ENCODE measurements at regions not wholly inside any gene's neighbourhood (a gene's known extent, or its start where the extent isn't known, plus 50 kb on each side); places are given as distances from the start of the nearest gene placed in this dataset.

DNA sequence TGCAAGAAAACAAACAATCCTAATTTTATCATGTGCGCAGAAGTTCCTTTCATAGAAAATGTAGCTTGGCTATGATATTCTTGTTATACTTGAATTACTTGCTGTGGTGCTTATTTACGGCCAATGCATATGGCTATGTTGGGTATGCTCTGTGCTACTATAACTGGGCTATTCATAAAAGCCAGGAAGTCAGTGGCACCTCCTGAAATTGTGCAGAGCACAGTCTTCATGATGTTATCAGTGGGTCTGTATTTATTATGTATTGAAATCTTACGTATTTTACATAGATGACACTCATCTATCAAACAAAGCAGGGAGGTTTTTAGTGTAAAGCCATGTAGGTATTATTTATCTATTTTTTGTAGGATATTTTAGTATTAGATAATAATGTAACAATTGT lies 196.5 kb upstream of the NAALADL2 start:
- TF ChIP-seq, protein P1, sequence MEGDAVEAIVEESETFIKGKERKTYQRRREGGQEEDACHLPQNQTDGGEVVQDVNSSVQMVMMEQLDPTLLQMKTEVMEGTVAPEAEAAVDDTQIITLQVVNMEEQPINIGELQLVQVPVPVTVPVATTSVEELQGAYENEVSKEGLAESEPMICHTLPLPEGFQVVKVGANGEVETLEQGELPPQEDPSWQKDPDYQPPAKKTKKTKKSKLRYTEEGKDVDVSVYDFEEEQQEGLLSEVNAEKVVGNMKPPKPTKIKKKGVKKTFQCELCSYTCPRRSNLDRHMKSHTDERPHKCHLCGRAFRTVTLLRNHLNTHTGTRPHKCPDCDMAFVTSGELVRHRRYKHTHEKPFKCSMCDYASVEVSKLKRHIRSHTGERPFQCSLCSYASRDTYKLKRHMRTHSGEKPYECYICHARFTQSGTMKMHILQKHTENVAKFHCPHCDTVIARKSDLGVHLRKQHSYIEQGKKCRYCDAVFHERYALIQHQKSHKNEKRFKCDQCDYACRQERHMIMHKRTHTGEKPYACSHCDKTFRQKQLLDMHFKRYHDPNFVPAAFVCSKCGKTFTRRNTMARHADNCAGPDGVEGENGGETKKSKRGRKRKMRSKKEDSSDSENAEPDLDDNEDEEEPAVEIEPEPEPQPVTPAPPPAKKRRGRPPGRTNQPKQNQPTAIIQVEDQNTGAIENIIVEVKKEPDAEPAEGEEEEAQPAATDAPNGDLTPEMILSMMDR (IDR thresholded peaks at IDR 0.05), result no peak
- no peak for TF ChIP-seq EZH2 (IDR thresholded peaks at IDR 0.05)
- no peak for TF ChIP-seq EZH2phosphoT487 (IDR thresholded peaks at IDR 0.05)
